ENCODE measurements at regions not wholly inside any gene's neighbourhood (a gene's known extent, or its start where the extent isn't known, plus 50 kb on each side); places are given as distances from the start of the nearest gene placed in this dataset.

DNA sequence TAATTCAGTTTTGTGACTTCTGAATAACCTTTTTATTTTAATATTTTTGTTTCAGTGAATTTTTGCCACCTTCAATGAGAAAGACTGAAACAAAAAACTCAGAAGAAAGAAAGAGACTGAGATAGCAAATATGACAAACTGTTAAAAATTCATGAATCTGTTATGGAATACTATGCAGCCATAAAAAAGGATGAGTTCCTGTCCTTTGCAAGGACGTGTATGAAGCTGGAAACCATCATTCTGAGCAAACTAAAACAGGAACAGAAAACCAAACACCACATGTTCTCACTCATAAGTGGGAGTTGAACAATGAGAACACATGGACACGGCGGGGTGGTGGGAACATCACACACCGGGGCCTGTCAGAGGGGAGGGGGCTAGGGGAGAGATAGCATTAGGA lies 193.4 kb upstream of the FGGY start:
- TF ChIP-seq MYC (IDR thresholded peaks at IDR 0.05; ENCODE audit: low read depth, low read length) (no peak), POLR2A (IDR thresholded peaks at IDR 0.05; ENCODE audit: extremely low read depth, insufficient read length) (no peak)
- TF ChIP-seq, protein P1, sequence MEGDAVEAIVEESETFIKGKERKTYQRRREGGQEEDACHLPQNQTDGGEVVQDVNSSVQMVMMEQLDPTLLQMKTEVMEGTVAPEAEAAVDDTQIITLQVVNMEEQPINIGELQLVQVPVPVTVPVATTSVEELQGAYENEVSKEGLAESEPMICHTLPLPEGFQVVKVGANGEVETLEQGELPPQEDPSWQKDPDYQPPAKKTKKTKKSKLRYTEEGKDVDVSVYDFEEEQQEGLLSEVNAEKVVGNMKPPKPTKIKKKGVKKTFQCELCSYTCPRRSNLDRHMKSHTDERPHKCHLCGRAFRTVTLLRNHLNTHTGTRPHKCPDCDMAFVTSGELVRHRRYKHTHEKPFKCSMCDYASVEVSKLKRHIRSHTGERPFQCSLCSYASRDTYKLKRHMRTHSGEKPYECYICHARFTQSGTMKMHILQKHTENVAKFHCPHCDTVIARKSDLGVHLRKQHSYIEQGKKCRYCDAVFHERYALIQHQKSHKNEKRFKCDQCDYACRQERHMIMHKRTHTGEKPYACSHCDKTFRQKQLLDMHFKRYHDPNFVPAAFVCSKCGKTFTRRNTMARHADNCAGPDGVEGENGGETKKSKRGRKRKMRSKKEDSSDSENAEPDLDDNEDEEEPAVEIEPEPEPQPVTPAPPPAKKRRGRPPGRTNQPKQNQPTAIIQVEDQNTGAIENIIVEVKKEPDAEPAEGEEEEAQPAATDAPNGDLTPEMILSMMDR (IDR thresholded peaks at IDR 0.05; ENCODE audit: low read depth, low read length): no peak
- TF ChIP-seq, protein P2, sequence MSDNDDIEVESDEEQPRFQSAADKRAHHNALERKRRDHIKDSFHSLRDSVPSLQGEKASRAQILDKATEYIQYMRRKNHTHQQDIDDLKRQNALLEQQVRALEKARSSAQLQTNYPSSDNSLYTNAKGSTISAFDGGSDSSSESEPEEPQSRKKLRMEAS (IDR thresholded peaks at IDR 0.05; ENCODE audit: low read depth, low read length): no peak
- DNase-seq (ENCODE audit: low read depth): no peak
- no peak overlapping the region for H3K4me3 ChIP-seq (ENCODE audit: low read depth, low read length)

DNA sequence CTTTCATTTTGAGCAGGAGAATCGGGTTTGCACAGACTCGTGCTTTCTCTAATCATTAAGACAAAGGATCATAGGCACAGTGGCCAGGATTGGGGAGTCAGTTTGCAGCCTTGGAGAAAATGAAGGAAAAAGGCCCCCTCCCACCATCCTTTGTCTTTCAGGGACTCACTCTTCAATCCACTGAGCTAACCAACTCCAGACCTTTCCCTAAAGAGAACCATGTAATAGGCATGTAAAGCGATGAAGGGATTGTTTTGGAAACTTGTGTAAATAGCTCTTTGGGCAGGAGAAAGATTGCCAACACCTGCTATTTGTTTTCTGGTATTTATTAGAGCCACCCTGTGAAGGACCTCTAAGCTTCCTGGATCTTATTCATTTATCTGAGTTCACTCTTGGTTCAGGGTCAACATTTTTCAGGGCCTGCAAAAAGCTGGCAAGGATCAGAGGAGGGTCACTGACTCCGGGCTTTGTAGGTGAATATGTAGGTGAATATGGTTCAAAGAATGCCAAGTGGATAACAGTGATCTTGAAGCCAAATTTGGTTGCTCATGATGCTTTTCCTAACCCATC lies 192.6 kb upstream of the FGGY start:
- no peak for DNase-seq (ENCODE audit: low read depth)
- no peak overlapping the region for H3K4me3 ChIP-seq (ENCODE audit: low read depth, low read length)
- TF ChIP-seq, protein P2 (IDR thresholded peaks at IDR 0.05; ENCODE audit: low read depth, low read length): no peak
- TF ChIP-seq, protein P1 (IDR thresholded peaks at IDR 0.05; ENCODE audit: low read depth, low read length): no peak

DNA sequence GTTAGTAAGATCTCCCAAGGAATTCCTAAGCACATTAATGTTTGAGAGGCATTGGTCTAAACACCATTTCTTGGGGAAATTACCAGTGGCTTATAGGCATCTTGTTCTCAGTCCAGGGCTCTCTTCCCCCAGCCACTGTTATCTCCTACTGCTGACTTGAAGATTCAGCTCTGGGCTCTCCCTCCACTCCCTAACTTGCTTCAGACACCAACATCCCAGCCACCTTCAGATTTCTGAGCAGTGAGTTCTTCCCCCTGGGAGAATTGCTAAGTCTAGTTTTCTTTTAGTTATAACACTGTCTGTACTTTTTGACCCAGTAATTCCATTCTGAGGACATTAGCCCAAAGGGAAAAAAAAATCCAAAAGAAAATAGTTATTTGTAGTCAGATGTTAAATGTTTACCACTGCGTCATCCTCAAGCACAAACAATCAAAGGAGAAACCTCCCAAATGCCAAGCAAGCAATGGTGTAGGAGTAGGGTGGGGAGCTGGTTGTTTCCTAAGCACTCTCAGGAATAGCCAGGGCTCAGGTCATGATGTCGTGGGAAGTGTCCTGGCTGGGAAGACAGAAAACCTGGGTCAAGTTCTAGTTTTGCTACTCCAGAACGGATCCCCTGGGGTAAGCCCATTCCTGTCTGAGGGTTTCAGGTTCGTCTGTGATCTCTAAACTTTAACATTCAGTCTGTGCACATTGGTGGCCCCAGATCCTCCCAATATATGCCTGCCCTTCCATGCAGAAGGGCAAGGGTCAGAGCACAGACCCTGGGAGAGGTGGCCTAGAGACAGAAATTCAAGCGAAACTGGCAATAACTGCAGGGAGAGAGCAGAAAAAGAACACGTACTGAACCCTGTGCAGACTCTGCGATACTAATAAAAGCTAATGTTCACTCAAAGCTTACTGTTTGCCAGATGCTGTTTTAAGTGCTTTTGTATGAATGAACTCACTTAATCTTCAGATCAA lies 191.1 kb upstream of the FGGY start:
- H3K4me3 ChIP-seq (ENCODE audit: low read depth, low read length): no peak overlapping the region
- TF ChIP-seq, protein P1 (IDR thresholded peaks at IDR 0.05; ENCODE audit: low read depth, low read length): no peak
- TF ChIP-seq, protein P2 (IDR thresholded peaks at IDR 0.05; ENCODE audit: low read depth, low read length): no peak
- TF ChIP-seq POLR2A (IDR thresholded peaks at IDR 0.05; ENCODE audit: extremely low read depth, insufficient read length): no peak
- TF ChIP-seq MYC (IDR thresholded peaks at IDR 0.05; ENCODE audit: low read depth, low read length): no peak
- no peak for DNase-seq (ENCODE audit: low read depth)

DNA sequence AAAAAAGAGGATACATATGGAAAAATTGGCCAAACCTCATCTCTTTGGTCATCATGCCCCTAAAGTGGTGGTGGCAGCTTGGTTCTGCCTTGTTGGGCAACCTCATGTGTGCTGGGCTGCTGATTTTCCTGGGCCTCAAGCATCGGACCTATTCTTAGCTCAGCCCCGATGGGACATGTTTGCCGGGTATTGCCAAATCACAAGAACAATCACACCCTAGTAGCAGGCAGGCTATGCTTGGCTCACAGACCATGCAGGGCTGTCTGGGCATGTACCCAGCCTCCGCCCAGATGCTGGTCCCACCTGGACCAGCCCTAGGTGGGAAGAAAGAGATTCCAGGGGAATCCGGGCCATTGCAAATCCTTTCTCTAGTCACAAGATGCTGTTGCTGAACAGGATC lies 189.4 kb upstream of the FGGY start:
- TF ChIP-seq POLR2A (IDR thresholded peaks at IDR 0.05; ENCODE audit: extremely low read depth, insufficient read length): no peak
- TF ChIP-seq, protein P1 (IDR thresholded peaks at IDR 0.05; ENCODE audit: low read depth, low read length): no peak
- no peak overlapping the region for H3K4me3 ChIP-seq (ENCODE audit: low read depth, low read length)
- DNase-seq (ENCODE audit: low read depth): peak; percentile 7

DNA sequence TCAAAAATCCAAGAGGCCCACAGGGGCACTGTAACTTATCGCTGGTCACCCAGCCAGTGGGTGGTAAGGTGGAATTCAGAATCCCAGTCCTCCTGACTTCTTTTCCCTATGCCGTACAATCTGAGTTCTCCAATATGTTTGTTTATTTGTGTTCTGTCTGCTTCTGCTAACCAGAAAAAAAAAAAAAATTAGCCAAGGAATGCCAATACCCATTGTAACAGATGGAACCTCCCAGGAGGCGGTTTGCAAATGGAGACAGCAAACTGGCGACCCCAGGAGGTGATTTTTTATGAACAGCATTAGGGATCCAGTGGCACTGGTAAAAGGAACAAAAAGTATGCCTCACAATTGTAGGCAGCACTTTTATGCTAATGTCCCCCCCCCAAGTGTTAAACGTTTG lies 189.0 kb upstream of the FGGY start:
- TF ChIP-seq POLR2A (IDR thresholded peaks at IDR 0.05; ENCODE audit: extremely low read depth, insufficient read length) (no peak), MYC (IDR thresholded peaks at IDR 0.05; ENCODE audit: low read depth, low read length) (no peak)
- TF ChIP-seq, protein P2 (IDR thresholded peaks at IDR 0.05; ENCODE audit: low read depth, low read length): no peak
- TF ChIP-seq, protein P1 (IDR thresholded peaks at IDR 0.05; ENCODE audit: low read depth, low read length): no peak
- peak; percentile 7 for DNase-seq (ENCODE audit: low read depth)
- no peak overlapping the region for H3K4me3 ChIP-seq (ENCODE audit: low read depth, low read length)

Measured in NB4 (cell line).